Lung (tissue), 11 donors: ENCODE measurements at regions not wholly inside any gene's neighbourhood (a gene's known extent, or its start where the extent isn't known, plus 50 kb on each side); places are given as distances from the start of the nearest gene placed in this dataset.

Source experiments
- ATAC-seq: fragments of 200-7000 bp; cut with Tn5 transposase; one replicate; pipeline ENCODE4 v1.9.1; 2020; ENCODE audit warnings: moderate number of reproducible peaks; ENCODE audit not compliant: insufficient read depth, low FRiP score
- DNase-seq, 3 donors: peaks; one replicate each; pipeline ENCODE4 v3.0.0-alpha.2; 2013 to 2017
- H3K27ac ChIP-seq, 2 donors: one replicate each; pipeline ENCODE4 v1.5.1; 2013; ENCODE audit warnings: mild to moderate bottlenecking in 2 of 2, moderate library complexity in 2 of 2, control low read depth in 1 of 2, inconsistent platforms in 1 of 2, low read depth in 1 of 2, low read length in 1 of 2
- H3K27me3 ChIP-seq, 3 donors: one replicate each; pipeline ENCODE4 v1.5.1; 2013; ENCODE audit warnings: low read length in 2 of 3; ENCODE audit not compliant: control insufficient read depth in 3 of 3, insufficient read depth in 3 of 3
- H3K36me3 ChIP-seq, 4 donors: one replicate each; pipeline ENCODE4 v1.5.1; 2013; ENCODE audit warnings: low read length in 4 of 4, mild to moderate bottlenecking in 1 of 4, moderate library complexity in 1 of 4; ENCODE audit not compliant: control insufficient read depth in 4 of 4, insufficient read depth in 4 of 4
- H3K4me1 ChIP-seq, 5 donors: one replicate each; pipeline ENCODE4 v1.5.1; 2013; ENCODE audit warnings: low read length in 5 of 5, mild to moderate bottlenecking in 2 of 5, moderate library complexity in 1 of 5; ENCODE audit not compliant: control insufficient read depth in 5 of 5, insufficient read depth in 5 of 5
- H3K4me3 ChIP-seq: one replicate; pipeline ENCODE4 v1.5.1; 2013; ENCODE audit warnings: mild to moderate bottlenecking, control low read depth, moderate library complexity
- H3K9ac ChIP-seq, 2 donors: one replicate each; pipeline ENCODE4 v1.5.1; 2013; ENCODE audit warnings: low read length in 2 of 2, control low read depth in 1 of 2; ENCODE audit not compliant: insufficient read depth in 1 of 2
- H3K9me3 ChIP-seq, 4 donors: one replicate each; pipeline ENCODE4 v1.5.1; 2013; ENCODE audit warnings: low read length in 3 of 4, mild to moderate bottlenecking in 1 of 4, moderate library complexity in 1 of 4; ENCODE audit not compliant: control insufficient read depth in 4 of 4, insufficient read depth in 3 of 4
- CTCF ChIP-seq: IDR thresholded peaks from 2 replicates; pipeline ENCODE4 v1.5.1; 2012; ENCODE audit warnings: mild to moderate bottlenecking; ENCODE audit errors: control extremely low read depth, extremely low read depth
- WGBS, 2 donors: extraction: QIAGEN DNeasy Blood & Tissue Kit; methylation state at CpG; one replicate each; pipeline ENCODE4 v1.1.7; 2013; 5-methylcytosine and 5-hydroxymethylcytosine counted together
- donor health status: control.
- donor health status: control.
- donor health status: Bipolar disorder and iron deficiency.
- donor health status: healthy.
- donor health status: DM: yes; HTN: yes; CAD: no.

GRCh38 chr2:128605931-128606330 lies 287.3 kb upstream of the HS6ST1 start:
- no peak overlapping the region for H3K4me3 ChIP-seq
- no peak overlapping the region for H3K9ac ChIP-seq
- peaks cover 0 to 5% (median 2%) of the 10 kb centered on the region in 5 donors for H3K4me1 ChIP-seq
- DNase-seq (no peak), ATAC-seq (no peak)
- H3K27ac ChIP-seq: no peak overlapping the region
- TF ChIP-seq CTCF: no peak
- no peaks in the 10 kb centered on the region for H3K36me3 ChIP-seq
- 93 to 96% methylated on average over 13 of the region's 13 CpGs for WGBS, 2 donors
- H3K9me3 ChIP-seq: no peaks in the 10 kb centered on the region
- H3K27me3 ChIP-seq: no peaks in the 10 kb centered on the region

GRCh38 chr2:128606837-128607236 lies 288.2 kb upstream of the HS6ST1 start:
- H3K4me3 ChIP-seq: no peak overlapping the region
- H3K9me3 ChIP-seq: no peaks in the 10 kb centered on the region
- no peaks in the 10 kb centered on the region for H3K36me3 ChIP-seq
- H3K27ac ChIP-seq: no peak overlapping the region
- no peak for TF ChIP-seq CTCF
- WGBS, 2 donors: 92 to 96% methylated on average over 6 of the region's 6 CpGs
- ATAC-seq (no peak), DNase-seq (no peak)
- no peaks in the 10 kb centered on the region for H3K27me3 ChIP-seq
- no peak overlapping the region for H3K9ac ChIP-seq
- H3K4me1 ChIP-seq: no peaks in the 10 kb centered on the region

- Histone ChIP-seq H3K27me3 (no peaks in the 10 kb centered on the region), H3K27ac (no peak overlapping the region), H3K4me1 (no peaks in the 10 kb centered on the region), H3K9me3 (no peaks in the 10 kb centered on the region), H3K4me3 (no peak overlapping the region), H3K36me3 (no peaks in the 10 kb centered on the region), H3K9ac (no peak overlapping the region)
- DNase-seq (peak in 2 of 3 donors; percentile 12 to 34), ATAC-seq (no peak)
- TF ChIP-seq CTCF: no peak
- 31 to 41% methylated on average over 9 of the region's 9 CpGs for WGBS, 2 donors
Observed at GRCh38 chr2:128607440-128607839, 288.8 kb upstream of the HS6ST1 start.

GRCh38 chr2:128607911-128608506 lies 289.3 kb upstream of the HS6ST1 start:
- H3K36me3 ChIP-seq: no peaks in the 10 kb centered on the region
- DNase-seq: no peak
- H3K27me3 ChIP-seq: no peaks in the 10 kb centered on the region
- H3K9ac ChIP-seq: no peak overlapping the region
- no peaks in the 10 kb centered on the region for H3K9me3 ChIP-seq
- TF ChIP-seq CTCF: no peak
- H3K4me3 ChIP-seq: no peak overlapping the region
- WGBS, 2 donors: 72 to 91% methylated on average over 23 of the region's 23 CpGs
- no peaks in the 10 kb centered on the region for H3K4me1 ChIP-seq
- no peak overlapping the region for H3K27ac ChIP-seq
- ATAC-seq: no peak
